GM13977 (cell line): ENCODE measurements at regions not wholly inside any gene's neighbourhood (a gene's known extent, or its start where the extent isn't known, plus 50 kb on each side); places are given as distances from the start of the nearest gene placed in this dataset.

Experiments used
- DNase-seq: peaks from one replicate; pipeline ENCODE4 v3.0.0; 2012; ENCODE audit warnings: low spot score
- in situ Hi-C: fragments of 300-500 bp; cut with MboI; formaldehyde crosslinking; loops from one replicate; pipeline ENCODE4 v1.12.0; 2022; ENCODE audit warnings: low sequenced_read_pairs, low pct_unique_long_range_greater_than_20kb, mixed read lengths, inconsistent platforms; ENCODE audit not compliant: unreplicated experiment
- TF ChIP-seq, protein P1 (sequence below): IDR thresholded peaks from 2 replicates; pipeline ENCODE4 v1.5.1; 2012; ENCODE audit warnings: mild to moderate bottlenecking, control low read depth; ENCODE audit not compliant: insufficient read depth; ENCODE audit errors: extremely low read depth, missing control alignments

DNA sequence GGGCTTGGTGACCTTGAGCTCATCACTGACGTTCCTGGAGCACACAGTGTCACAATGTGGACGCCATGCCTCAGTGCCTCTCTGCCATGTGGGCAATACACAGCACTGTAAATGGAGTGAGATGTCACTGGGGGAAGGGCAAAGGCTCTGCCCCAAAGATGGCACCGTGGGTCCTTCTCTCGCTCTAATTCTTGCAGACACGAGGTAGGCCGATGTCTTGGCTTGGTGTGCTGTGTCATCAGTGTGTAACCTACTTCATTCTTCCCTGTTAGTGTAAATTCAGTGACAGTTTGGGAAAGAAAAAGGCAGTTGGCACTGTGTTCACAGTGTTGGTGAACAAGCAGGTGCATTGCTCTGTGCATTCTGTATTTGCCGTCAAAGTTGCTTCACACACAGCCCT, 309.3 kb upstream of the MYT1L start:
- TF ChIP-seq, protein P1, sequence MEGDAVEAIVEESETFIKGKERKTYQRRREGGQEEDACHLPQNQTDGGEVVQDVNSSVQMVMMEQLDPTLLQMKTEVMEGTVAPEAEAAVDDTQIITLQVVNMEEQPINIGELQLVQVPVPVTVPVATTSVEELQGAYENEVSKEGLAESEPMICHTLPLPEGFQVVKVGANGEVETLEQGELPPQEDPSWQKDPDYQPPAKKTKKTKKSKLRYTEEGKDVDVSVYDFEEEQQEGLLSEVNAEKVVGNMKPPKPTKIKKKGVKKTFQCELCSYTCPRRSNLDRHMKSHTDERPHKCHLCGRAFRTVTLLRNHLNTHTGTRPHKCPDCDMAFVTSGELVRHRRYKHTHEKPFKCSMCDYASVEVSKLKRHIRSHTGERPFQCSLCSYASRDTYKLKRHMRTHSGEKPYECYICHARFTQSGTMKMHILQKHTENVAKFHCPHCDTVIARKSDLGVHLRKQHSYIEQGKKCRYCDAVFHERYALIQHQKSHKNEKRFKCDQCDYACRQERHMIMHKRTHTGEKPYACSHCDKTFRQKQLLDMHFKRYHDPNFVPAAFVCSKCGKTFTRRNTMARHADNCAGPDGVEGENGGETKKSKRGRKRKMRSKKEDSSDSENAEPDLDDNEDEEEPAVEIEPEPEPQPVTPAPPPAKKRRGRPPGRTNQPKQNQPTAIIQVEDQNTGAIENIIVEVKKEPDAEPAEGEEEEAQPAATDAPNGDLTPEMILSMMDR: no peak
- in situ Hi-C loops: no loop called here
- DNase-seq: no peak

DNA sequence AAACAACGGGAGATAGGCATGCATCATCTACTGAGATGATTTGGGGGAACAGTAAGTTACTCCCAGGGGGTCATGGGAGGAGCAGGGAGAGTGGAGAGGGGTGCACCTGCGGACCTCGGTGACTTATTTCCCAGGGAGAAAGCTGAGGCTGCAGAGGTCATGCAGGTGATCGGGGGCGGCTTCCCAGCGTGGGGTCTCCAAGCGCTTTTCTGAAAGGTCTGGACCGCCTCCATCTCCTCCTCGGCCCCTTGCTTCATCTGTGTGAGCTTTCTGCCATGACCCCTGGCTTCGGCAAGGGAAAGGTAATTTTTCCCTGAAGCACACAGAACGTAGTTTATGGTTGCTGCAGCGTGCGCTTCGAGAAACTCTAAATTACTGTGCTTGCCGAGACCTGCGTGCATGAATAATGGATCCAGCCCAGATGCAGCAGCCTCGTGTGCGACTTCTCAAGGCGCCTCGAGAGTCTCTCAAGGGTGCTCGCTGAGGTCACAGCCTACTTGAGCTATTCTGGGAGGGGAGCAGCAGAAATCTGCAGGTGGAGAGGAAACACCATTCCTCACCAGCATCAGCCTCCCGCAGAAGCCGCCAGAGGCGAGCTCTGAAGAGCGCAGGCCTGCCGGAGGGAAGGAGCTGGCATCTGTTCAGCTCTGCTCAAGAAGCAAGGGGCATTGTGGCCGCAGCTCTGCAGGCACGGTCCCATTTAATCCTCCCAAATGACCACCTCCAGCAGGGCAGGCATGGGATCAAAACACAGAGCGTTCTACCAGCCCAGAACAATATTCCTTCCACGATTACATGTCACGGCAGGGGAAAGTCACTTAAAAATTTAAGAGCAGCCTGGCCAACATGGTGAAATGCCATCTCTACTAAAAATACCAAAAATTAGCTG, 308.4 kb upstream of the MYT1L start:
- DNase-seq: no peak
- in situ Hi-C loops: no loop called here
- TF ChIP-seq, protein P1: no peak

DNA sequence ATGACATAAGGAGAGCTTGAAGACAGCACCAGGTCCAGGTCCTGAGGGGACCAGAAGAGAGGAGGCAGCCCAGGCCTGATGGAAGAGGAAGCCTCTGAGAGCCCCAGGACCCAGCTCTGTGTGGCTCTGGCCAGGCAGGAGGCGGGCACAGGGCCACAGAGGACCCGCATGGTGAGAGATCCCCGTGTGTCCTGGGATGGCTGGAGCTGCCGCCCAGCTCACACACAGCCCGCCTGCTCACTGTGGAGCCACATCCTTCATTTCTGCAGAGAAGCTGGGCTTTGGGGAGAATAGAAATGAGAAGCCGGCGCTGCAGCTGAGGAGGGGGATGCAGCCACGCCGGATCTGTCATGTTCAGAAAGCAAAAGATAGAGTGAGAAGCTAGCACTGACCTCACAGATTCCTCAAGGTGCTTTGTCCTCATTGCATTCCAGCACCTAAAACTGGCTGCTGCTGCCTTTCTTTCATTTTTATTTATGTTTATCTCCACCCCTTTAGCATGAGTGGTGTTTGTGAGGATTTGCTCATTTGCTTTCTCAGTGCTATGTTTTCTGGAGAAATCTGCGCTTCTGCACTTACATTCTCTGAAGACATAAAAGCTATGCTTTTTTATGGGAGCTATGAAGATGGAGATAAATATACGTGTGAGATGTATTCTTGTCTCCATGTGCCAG, 307.6 kb upstream of the MYT1L start:
- TF ChIP-seq, protein P1: no peak
- in situ Hi-C loops: no loop called here
- no peak for DNase-seq

DNA sequence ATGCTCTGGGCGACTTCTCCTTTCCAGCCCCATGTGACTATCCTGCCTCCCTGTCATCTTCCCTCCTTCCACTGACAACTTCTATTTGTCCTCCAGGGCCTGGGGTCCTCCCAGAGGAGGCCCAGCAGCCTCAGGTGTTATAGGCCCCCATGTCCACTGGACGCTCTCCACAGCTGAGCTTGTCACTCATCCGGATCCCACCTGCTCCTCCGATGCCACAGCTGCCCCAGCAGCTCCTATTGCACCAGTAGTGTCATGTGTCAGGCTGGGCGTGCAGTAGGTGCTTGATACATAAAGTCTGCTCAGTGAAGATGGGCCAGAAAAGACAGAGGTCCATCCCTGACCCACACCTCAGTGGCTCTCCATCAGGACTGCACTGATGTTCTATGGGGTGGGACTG, 305.7 kb upstream of the MYT1L start:
- in situ Hi-C loops: no loop called here
- DNase-seq: no peak
- TF ChIP-seq, protein P1: no peak

DNA sequence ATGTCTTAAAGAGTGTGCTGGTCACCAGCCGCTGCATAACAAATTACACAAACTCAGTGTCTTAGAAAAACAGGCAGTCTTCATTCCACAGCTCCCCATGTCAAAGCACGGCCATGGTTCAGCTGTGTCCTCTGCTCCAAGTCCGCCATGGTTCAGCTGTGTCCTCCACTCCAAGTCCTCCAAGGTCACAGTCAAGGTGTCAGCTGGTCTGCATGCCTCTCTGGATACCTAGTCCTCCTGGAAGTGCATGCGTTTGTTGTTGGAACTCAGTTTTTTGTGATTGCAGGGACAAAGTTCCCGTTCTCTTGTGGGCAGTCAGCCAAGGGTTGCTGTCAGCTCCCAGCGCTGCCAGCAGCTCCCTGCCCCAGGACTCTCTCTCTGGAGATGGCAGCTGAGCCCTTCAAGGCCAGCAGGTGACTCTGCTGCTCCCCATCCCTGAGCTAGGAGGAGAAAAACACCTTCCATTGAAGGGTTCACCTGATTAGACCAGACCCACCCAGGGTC, 304.0 kb upstream of the MYT1L start:
- TF ChIP-seq, protein P1: no peak
- in situ Hi-C loops: no loop called here
- no peak for DNase-seq

DNA sequence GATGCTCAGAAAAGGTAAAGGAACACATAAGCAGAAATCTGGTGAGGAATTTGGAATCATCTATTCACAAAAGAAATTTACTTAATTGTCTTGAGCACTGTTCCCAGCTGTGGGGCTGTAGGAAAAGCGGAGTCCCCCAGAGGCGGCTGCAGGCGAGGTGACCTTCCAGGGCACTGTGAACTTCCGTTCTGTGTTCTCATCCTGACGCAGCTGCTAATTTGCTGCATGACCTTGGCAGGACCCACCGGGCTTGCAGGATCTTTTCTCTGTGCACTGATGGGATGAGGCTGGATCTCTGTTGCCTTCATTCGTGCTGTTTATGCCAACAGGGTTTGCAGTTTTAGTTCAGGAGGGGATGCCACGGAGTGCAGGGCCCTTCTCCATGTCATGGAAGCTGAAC, 301.9 kb upstream of the MYT1L start:
- in situ Hi-C loops: no loop called here
- TF ChIP-seq, protein P1: no peak
- no peak for DNase-seq
